Liver (tissue), 7 donors: ENCODE measurements at regions not wholly inside any gene's neighbourhood (a gene's known extent, or its start where the extent isn't known, plus 50 kb on each side); places are given as distances from the start of the nearest gene placed in this dataset.

ENCODE experiments used
- DNase-seq: peaks from one replicate; pipeline ENCODE4 v3.0.0-alpha.2; 2017; ENCODE audit warnings: low spot score
- H3K27ac ChIP-seq, 2 donors: one replicate each; pipeline ENCODE4 v1.7.0; 2013; ENCODE audit warnings: inconsistent platforms in 2 of 2, low read length in 2 of 2, control low read depth in 1 of 2, low read depth in 1 of 2, mild to moderate bottlenecking in 1 of 2
- H3K27me3 ChIP-seq, 4 donors: one replicate each; pipeline versions ENCODE4 v1.6.1 to v1.7.0; 2013; ENCODE audit warnings: low read length in 3 of 4, inconsistent platforms in 1 of 4, mild to moderate bottlenecking in 1 of 4, moderate library complexity in 1 of 4; ENCODE audit not compliant: control insufficient read depth in 4 of 4, insufficient read depth in 4 of 4
- H3K36me3 ChIP-seq, 4 donors: one replicate each; pipeline versions ENCODE4 v1.6.1 to v1.7.0; 2013; ENCODE audit warnings: low read length in 3 of 4, mild to moderate bottlenecking in 3 of 4, low read depth in 1 of 4, moderate library complexity in 1 of 4; ENCODE audit not compliant: control insufficient read depth in 4 of 4, insufficient read depth in 3 of 4
- H3K4me1 ChIP-seq, 4 donors: one replicate each; pipeline versions ENCODE4 v1.6.1 to v1.7.0; 2013; ENCODE audit warnings: low read length in 3 of 4, mild to moderate bottlenecking in 3 of 4, moderate library complexity in 1 of 4; ENCODE audit not compliant: control insufficient read depth in 4 of 4, insufficient read depth in 4 of 4
- H3K4me3 ChIP-seq, 3 donors: one replicate each; pipeline versions ENCODE4 v1.6.1 to v1.7.0; 2013; ENCODE audit warnings: low read length in 3 of 3, control low read depth in 1 of 3, low read depth in 1 of 3, mild to moderate bottlenecking in 1 of 3
- H3K9ac ChIP-seq, 2 donors: one replicate each; pipeline ENCODE4 v1.7.0; 2013; ENCODE audit warnings: low read length in 2 of 2, mild to moderate bottlenecking in 2 of 2, moderate library complexity in 2 of 2, control low read depth in 1 of 2, low read depth in 1 of 2
- H3K9me3 ChIP-seq, 4 donors: one replicate each; pipeline versions ENCODE4 v1.6.1 to v1.7.0; 2013; ENCODE audit warnings: low read length in 3 of 4; ENCODE audit not compliant: control insufficient read depth in 4 of 4
- EGR1 ChIP-seq, 2 donors: IDR thresholded peaks; 2 replicates each; pipeline ENCODE4 v1.6.1; 2016 to 2018; ENCODE audit warnings: antibody characterized with exemption in 2 of 2, low read depth in 2 of 2
- FOXA1 ChIP-seq: IDR thresholded peaks from 2 replicates; pipeline ENCODE4 v1.6.1; 2016; ENCODE audit warnings: antibody characterized with exemption
- FOXA2 ChIP-seq: IDR thresholded peaks from 2 replicates; pipeline ENCODE4 v1.6.1; 2016; ENCODE audit warnings: antibody characterized with exemption
- GABPA ChIP-seq, 2 donors: IDR thresholded peaks in 1 of 2; conservative IDR thresholded peaks in 1 of 2; 2 replicates each; pipeline ENCODE4 v1.6.1; 2016; ENCODE audit warnings: antibody characterized with exemption in 2 of 2, mild to moderate bottlenecking in 1 of 2, moderate library complexity in 1 of 2
- HNF4A ChIP-seq, 2 donors: conservative IDR thresholded peaks; 2 replicates each; pipeline ENCODE4 v1.6.1; 2016; ENCODE audit warnings: antibody characterized with exemption in 2 of 2, mild to moderate bottlenecking in 2 of 2
- HNF4G ChIP-seq: IDR thresholded peaks from 2 replicates; pipeline ENCODE4 v1.6.1; 2016; ENCODE audit warnings: antibody characterized with exemption
- JUND ChIP-seq, 2 donors: IDR thresholded peaks; 2 replicates each; pipeline ENCODE4 v1.6.1; 2016; ENCODE audit warnings: antibody characterized with exemption in 2 of 2
- MAX ChIP-seq: IDR thresholded peaks from 2 replicates; pipeline ENCODE4 v1.6.1; 2016; ENCODE audit warnings: antibody characterized with exemption
- NR2F2 ChIP-seq: IDR thresholded peaks from 2 replicates; pipeline ENCODE4 v1.6.1; 2016; ENCODE audit warnings: antibody characterized with exemption
- RAD21 ChIP-seq, 2 donors: IDR thresholded peaks; 2 replicates each; pipeline ENCODE4 v1.6.1; 2016; ENCODE audit warnings: antibody characterized with exemption in 2 of 2, mild to moderate bottlenecking in 2 of 2
- RXRA ChIP-seq, 2 donors: IDR thresholded peaks; 2 replicates each; pipeline ENCODE4 v1.6.1; 2017 to 2018; ENCODE audit warnings: antibody characterized with exemption in 2 of 2, mild to moderate bottlenecking in 1 of 2
- TAF1 ChIP-seq: conservative IDR thresholded peaks from 2 replicates; pipeline ENCODE4 v1.6.1; 2016; ENCODE audit warnings: antibody characterized with exemption, mild to moderate bottlenecking
- YY1 ChIP-seq: IDR thresholded peaks from 2 replicates; pipeline ENCODE4 v1.6.1; 2016; ENCODE audit warnings: antibody characterized with exemption, mild to moderate bottlenecking
- WGBS: extraction: QIAGEN DNeasy Blood & Tissue Kit; methylation state at CpG from one replicate; pipeline ENCODE4 v1.1.7; 2013; 5-methylcytosine and 5-hydroxymethylcytosine counted together
- TF ChIP-seq, protein P1 (sequence below): IDR thresholded peaks from 2 replicates; pipeline ENCODE4 v1.6.1; 2016; ENCODE audit warnings: antibody characterized with exemption
- TF ChIP-seq, protein P2 (sequence below): IDR thresholded peaks from 2 replicates; pipeline ENCODE4 v1.6.1; 2016; ENCODE audit warnings: antibody characterized with exemption
- donor health status: healthy.
- donor health status: healthy.
- donor health status: healthy.
- donor health status: healthy.

- Histone ChIP-seq H3K27ac (peak overlapping the region; percentile 9 to 32), H3K4me3 (no peak overlapping the region), H3K36me3 (no peaks in the 10 kb centered on the region), H3K9me3 (no peaks in the 10 kb centered on the region), H3K4me1 (no peaks in the 10 kb centered on the region), H3K9ac (no peak overlapping the region), H3K27me3 (no peaks in the 10 kb centered on the region)
- TF ChIP-seq RAD21 (IDR thresholded peaks at IDR 0.05) (peak in 1 of 2 donors; percentile 8), JUND (IDR thresholded peaks at IDR 0.05) (no peak)
- WGBS, result 73% methylated on average over 15 of the region's 15 CpGs
- DNase-seq, result peak; percentile 52
Observed at GRCh38 chr4:38529189-38530115, 134.5 kb upstream of the KLF3 start.

DNA sequence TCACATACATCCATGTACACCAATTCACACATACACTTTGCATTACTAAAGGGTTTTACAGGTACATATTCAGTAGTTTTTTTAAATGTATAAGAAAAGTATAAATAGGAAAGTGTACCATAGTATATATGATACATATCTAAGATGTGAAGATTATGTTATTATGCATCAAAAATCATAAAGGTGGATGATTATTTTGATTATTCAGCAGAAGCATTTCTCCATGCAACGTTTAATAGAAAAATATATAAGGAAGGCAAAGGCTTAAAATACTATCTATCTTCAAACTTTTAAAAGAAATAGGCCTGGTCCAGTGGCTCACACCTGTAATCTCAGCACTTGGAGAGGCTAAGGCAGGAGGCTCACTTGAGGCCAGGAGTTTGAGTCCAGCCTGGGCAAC is 133.5 kb upstream of the KLF3 start:
- Histone ChIP-seq H3K4me3 (no peak overlapping the region), H3K4me1 (no peaks in the 10 kb centered on the region), H3K9ac (no peak overlapping the region), H3K27ac (no peak overlapping the region), H3K36me3 (no peaks in the 10 kb centered on the region), H3K9me3 (no peaks in the 10 kb centered on the region), H3K27me3 (no peaks in the 10 kb centered on the region)
- 46% methylated on average over 1 of the region's 1 CpG for WGBS
- DNase-seq, result no peak
- TF ChIP-seq YY1 (no peak), EGR1 (IDR thresholded peaks at IDR 0.05; ENCODE audit: low read depth in 2 of 2) (no peak), FOXA2 (no peak), HNF4G (no peak), HNF4A (conservative IDR thresholded peaks at IDR 0.05) (no peak), GABPA (IDR thresholded peaks at IDR 0.05 in 1 of 2, conservative IDR thresholded peaks at IDR 0.05 in 1 of 2) (no peak), TAF1 (no peak)
- TF ChIP-seq, protein P1, sequence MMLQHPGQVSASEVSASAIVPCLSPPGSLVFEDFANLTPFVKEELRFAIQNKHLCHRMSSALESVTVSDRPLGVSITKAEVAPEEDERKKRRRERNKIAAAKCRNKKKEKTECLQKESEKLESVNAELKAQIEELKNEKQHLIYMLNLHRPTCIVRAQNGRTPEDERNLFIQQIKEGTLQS, result no peak

GRCh38 chr4:38531141-38531727 is 132.8 kb upstream of the KLF3 start:
- TF ChIP-seq FOXA1 (no peak), MAX (no peak), NR2F2 (no peak), RXRA (IDR thresholded peaks at IDR 0.05) (no peak)
- TF ChIP-seq, protein P2, sequence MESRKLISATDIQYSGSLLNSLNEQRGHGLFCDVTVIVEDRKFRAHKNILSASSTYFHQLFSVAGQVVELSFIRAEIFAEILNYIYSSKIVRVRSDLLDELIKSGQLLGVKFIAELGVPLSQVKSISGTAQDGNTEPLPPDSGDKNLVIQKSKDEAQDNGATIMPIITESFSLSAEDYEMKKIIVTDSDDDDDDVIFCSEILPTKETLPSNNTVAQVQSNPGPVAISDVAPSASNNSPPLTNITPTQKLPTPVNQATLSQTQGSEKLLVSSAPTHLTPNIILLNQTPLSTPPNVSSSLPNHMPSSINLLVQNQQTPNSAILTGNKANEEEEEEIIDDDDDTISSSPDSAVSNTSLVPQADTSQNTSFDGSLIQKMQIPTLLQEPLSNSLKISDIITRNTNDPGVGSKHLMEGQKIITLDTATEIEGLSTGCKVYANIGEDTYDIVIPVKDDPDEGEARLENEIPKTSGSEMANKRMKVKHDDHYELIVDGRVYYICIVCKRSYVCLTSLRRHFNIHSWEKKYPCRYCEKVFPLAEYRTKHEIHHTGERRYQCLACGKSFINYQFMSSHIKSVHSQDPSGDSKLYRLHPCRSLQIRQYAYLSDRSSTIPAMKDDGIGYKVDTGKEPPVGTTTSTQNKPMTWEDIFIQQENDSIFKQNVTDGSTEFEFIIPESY, result no peak
- Histone ChIP-seq H3K4me1 (no peaks in the 10 kb centered on the region), H3K36me3 (no peaks in the 10 kb centered on the region), H3K4me3 (no peak overlapping the region), H3K27ac (no peak overlapping the region), H3K9me3 (no peaks in the 10 kb centered on the region), H3K27me3 (no peaks in the 10 kb centered on the region), H3K9ac (no peak overlapping the region)
- no peak for DNase-seq
- WGBS, result 78% methylated on average over 5 of the region's 5 CpGs
